Occipital lobe (tissue), 1 donor: ENCODE measurements at regions not wholly inside any gene's neighbourhood (a gene's known extent, or its start where the extent isn't known, plus 50 kb on each side); places are given as distances from the start of the nearest gene placed in this dataset.
"Not testable (repeated sequence)": the region's sequence is repeated elsewhere in the genome, so short reads cannot be mapped to it uniquely, and the experiment has no call there.

ENCODE experiments used
- DNase-seq: peaks from one replicate; lab custom pipeline; 2025; lab: John Stamatoyannopoulos, UW

GRCh38 chr1:79204779-79205479 is 198.4 kb upstream of the ADGRL4 start:
- DNase-seq, result no peak

GRCh38 chr1:79198832-79199231 is 192.3 kb upstream of the ADGRL4 start:
- DNase-seq, result no peak

- DNase-seq, result no peak
Observed at GRCh38 chr1:79197421-79197820, 190.9 kb upstream of the ADGRL4 start.

- no peak for DNase-seq
Observed at GRCh38 chr1:79196211-79196610, 189.7 kb upstream of the ADGRL4 start.

- DNase-seq, result no peak
Observed at GRCh38 chr1:79193211-79194079, 186.9 kb upstream of the ADGRL4 start.

- no peak for DNase-seq
Observed at GRCh38 chr1:79190074-79190473, 183.5 kb upstream of the ADGRL4 start.

DNA sequence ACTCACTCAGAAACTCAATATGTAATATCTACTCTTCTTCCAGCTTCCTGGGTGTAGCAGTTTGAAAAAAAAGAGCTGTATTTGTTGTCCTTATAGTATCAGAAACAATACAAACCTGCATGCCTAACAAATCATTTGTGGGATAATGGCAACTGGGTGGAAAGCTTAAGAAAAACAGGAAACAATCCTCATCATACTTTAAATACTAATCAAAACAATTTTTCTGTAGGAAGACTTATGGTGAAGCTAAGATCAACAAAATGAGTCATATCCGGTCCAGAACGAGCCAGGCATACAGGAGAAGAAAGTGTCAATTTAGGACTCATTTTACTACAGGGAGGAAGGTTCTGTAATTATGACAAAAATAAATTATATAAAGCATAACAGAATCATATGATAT is 181.8 kb upstream of the ADGRL4 start:
- no peak for DNase-seq

- no peak for DNase-seq
Observed at GRCh38 chr1:79186260-79186659, 179.7 kb upstream of the ADGRL4 start.

GRCh38 chr1:79177844-79178243 is 171.3 kb upstream of the ADGRL4 start:
- no peak for DNase-seq

DNA sequence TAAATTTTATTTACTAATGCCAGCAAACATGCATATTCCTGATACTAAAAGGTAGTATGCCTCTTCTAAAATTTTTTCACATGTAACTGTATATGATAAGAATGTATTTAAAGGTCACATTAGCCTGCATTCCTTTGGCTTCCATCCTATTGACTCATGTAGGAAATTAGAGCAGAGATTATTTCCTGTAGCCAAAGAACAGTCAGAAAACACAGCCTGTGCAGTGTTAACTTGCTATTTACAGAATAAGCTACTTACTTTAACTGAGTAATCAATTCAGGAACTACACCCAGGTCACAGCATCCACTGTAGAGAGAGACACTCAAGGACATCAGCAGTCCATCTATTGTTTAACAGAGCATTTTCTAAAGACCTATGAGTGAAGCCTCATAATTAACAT is 154.5 kb upstream of the ADGRL4 start:
- DNase-seq, result no peak

DNA sequence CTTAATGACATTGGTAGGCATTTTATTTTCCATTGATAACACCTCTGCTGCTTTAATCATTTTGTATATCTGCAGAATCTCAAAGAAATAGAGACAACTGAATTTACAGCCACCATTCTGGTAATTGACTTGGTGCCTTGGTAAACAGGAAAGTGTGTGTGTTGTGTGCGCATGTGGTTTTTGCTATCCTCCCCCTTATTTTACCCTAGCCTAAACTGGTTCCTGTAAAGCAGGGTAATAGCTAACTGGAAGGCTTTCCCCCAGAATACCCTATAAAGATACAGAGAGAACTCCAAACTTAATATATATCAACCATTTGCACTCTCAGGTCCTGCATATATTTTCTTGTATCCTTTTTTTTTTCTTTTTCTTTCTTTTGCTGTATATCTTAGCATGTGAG is 149.5 kb upstream of the ADGRL4 start:
- no peak for DNase-seq

DNA sequence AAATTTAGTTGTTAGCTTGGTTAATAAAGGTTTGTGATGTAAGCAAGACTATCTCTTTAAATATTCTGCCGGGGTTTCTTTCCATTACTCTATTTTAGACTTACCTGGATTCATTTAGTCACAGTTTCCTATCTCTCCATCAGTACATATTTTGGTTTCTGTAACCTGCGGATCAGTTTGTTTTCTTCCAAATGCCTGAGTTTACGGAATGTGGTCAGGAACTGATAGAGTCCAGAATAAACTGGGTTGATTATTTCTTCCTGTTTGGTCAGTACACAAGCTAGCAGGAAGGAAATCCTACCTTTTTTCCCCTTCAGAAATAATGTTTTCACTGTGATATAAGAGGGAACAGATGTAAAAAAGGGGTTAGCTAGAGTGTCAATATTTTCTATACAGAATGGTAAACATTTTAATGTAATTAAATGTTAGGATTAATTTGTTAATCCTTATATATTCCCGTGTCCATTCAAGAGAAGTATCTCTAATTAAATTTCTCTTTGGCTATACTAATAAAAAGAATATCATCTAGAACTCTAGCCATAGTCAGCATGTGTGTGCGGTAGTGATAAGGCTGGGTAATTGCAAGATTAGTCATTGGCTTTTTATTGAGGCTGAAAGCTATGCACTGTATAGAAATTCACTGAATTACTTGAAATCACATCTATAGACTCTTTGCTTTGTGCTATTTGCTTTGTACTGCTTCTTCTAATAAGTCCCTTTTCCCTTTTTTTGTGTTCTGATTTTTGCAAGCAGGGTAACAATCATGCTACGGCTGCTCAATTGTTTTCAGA is 144.7 kb upstream of the ADGRL4 start:
- no peak for DNase-seq

DNA sequence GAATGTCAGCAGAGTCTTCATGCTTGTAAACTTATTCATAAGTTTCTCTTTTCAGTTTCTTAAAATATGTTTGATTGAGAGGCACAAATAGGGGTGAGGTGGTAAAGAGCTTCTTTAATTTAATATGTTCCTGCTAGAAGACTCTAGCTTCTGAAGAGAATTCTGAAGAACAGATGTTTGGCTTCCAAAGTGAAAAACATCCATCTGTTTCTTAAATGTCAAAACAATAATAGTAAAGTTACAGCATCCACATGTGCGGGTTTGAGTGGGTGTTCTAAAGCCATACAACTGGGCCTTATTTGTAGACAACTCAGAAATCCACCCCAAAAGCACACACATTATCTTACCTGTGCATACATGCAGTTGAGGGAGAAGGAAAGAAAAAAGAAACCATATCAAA is 144.0 kb upstream of the ADGRL4 start:
- no peak for DNase-seq

DNA sequence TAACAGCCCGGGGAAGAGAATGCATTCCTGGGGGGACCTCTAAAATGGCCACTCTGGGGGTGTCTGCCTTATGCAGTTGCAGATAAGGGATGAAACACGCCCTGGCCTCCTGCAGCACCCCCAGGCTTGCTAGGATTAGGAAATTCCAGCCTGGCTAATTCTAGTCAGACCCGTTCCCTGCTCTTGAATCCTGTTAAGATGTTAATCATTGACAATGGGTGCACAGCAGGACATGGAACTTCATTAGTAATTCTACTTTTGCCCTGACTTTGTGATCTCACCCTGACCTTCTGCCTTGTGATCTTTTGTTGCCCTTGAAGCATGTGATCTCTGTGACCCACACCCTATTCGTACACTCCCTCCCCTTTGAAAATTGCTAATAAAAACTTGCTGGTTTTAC is 131.7 kb upstream of the ADGRL4 start:
- DNase-seq, result not testable (repeated sequence)

- DNase-seq, result no peak
Observed at GRCh38 chr1:79133774-79134364, 127.3 kb upstream of the ADGRL4 start.

- DNase-seq, result no peak
Observed at GRCh38 chr1:79131626-79132025, 125.1 kb upstream of the ADGRL4 start.

DNA sequence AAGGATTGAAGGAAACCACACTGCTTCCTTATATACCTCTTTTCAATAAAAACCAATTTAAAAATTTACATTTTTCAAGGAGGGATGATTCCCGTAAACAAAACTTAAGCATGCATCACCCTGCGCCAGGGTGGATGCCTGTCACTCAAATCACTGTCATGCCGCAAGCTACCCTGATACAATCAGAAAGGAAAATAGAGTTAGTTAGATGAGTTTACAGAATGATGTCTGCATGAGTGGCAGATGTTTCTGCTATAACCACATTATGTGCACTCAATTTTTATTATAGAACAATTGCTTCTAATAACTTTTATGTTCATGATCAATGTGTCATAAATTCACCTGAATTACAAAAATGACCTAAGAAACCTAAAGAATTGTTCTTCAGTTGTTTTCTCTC is 123.4 kb upstream of the ADGRL4 start:
- no peak for DNase-seq

GRCh38 chr1:79128722-79129121 is 122.2 kb upstream of the ADGRL4 start:
- DNase-seq, result peak; percentile 12

DNA sequence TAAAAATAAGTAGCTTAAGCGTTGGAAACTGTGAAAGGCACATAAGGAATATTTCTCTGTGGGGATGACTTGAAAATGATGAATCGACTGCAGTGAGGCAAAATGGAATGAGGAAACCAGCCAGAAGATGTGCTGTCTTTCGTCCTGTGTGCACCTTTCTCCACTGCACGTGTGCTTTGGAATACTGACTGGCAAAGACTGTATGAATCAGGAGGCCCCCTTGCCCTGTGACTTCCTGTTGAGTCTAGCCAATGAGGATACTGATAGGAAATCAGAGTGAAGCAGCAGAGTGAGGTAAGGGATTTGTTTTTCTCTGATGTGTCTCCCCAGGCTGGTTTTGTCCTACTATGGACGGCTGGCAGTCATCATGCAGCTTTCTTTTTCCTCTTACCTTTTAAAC is 118.2 kb upstream of the ADGRL4 start:
- DNase-seq, result no peak

DNA sequence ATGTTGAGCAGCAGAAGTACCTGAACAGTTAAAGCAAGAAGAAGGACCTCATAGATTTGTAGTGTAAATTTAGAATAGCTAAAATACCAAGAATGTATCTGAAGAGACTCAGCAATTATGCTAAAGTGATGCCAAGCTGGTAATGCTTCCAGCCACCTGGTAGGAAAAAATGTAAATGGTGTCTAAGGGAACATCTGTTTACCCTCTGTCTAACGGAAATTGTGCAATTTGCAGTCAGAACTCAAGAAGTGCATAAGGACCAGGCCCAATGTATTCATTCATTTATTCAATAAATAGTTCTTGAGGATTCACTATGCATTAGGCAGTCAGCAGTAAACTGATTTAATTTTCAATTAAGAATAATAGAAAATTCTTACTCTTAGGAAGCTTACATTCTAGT is 116.0 kb upstream of the ADGRL4 start:
- DNase-seq, result no peak

DNA sequence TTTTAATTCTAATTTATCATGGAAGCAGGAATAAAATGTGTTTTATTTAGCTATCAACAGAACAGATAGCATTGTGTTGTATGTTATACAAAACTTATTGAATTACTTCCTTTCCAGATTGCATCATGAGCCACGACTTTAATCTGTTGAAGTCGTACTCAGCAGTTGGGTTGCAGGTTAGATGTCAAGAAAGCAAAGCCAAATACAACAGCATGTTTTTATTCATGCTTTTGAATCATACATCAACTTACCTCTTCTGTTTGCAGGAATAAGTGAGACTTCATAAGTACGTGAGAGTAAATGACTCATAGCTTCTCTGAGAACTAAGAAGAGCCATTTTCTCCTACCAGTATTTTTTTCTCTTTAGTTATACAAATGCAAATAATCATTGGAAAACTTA is 110.8 kb upstream of the ADGRL4 start:
- no peak for DNase-seq

DNA sequence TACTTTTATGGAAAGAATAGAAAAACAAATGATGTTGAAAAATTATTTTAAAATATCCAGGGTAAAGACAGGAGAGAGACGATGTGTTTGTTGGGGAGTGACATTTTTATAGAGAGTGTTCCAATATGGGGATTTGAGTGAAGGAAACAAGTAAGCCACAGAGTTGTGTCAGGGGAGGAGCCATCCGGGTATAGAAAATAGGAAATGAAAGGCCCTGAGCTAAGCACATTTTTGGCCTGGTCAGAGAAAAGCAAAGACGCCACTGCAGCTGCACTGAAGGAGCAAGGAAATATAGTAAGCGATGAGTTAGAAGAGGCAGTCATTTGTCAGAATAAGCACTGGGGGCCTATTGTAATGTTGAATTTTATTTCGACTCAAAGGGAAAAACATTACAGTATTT is 107.3 kb upstream of the ADGRL4 start:
- no peak for DNase-seq
